Stimulated activated CD4-positive, alpha-beta T cell treated with anti-CD3 and anti-CD28 coated beads, Interleukin-2, amount 100 ng/mL, for 24 hours (primary cell): ENCODE measurements at regions not wholly inside any gene's neighbourhood (a gene's known extent, or its start where the extent isn't known, plus 50 kb on each side); places are given as distances from the start of the nearest gene placed in this dataset.
"Not testable (repeated sequence)": the region's sequence is repeated elsewhere in the genome, so short reads cannot be mapped to it uniquely, and the experiment has no call there.

Experiments
- DNase-seq, 2 donors: peaks; one replicate each; pipeline ENCODE4 v3.0.0-alpha.2; 2020

DNA sequence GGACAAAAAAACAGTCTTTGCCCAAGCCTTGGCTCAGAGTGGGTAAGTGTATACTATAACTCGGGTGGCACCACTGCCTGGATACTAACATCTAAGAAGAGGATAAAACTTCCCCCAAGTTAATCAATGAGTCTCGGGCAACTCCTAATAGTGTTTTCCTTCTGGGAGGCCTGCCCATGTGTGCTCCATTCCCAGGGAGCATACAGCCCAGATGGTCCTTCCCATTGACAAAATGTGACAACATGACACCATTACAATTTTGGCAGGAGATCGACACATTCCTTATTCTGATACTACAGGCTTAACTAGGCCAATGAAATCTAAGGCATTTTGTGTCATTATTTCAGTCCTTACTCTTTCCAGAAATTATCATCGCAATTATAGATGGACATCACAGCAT is 52.7 kb upstream of the CRIM1 start:
- no peak for DNase-seq

DNA sequence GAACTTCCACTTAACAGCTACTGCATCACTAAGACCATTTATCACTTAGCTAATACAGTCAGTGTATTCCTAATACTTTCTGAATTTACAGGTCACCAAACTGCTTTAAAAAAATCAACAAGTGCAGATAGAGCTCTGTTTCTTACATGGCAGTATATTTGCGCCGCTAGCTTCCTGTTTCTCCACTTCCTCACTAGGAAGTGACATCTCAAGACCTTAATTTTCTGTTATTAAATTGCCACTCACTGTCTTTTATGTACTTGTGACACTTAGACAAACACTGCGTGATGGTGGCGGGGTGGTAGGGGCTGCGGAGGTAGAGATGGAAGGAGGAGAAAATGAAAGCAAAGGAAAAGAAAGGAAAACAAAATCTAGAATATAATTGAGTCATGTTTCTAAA is 53.7 kb upstream of the CRIM1 start:
- no peak for DNase-seq

DNA sequence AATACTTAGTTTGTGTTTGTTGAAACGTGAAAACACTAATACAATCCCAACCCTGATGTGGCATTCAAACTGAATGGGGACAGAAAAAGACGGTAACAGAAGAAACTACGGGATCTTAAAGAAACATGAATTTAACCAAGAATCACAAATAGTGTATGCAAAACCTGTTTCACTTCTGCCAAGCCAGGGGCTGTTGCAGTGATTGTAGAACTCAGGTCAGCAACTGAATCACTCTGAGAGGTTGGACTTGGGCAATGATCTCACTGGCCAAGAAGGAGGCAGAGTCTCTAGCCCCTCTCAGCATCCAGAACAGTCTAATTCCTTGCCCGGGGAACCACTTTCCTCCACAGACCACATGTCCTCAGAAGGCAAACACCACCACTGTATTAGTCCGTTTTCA is 54.9 kb upstream of the CRIM1 start:
- DNase-seq = no peak

- DNase-seq = no peak
Observed at GRCh38 chr2:36296798-36297197, 58.8 kb upstream of the CRIM1 start.

GRCh38 chr2:36294316-36294721 is 61.3 kb upstream of the CRIM1 start:
- DNase-seq = peak; percentile 25 to 30

- no peak for DNase-seq
Observed at GRCh38 chr2:36290306-36290856, 65.2 kb upstream of the CRIM1 start.

- no peak for DNase-seq
Observed at GRCh38 chr2:36289731-36290130, 65.8 kb upstream of the CRIM1 start.

GRCh38 chr2:36287363-36288275 is 68.0 kb upstream of the CRIM1 start:
- DNase-seq = peak; percentile 16 to 20

GRCh38 chr2:36279506-36279905 is 76.1 kb upstream of the CRIM1 start:
- not testable (repeated sequence) for DNase-seq

- no peak for DNase-seq
Observed at GRCh38 chr2:36277881-36278523, 77.6 kb upstream of the CRIM1 start.

DNA sequence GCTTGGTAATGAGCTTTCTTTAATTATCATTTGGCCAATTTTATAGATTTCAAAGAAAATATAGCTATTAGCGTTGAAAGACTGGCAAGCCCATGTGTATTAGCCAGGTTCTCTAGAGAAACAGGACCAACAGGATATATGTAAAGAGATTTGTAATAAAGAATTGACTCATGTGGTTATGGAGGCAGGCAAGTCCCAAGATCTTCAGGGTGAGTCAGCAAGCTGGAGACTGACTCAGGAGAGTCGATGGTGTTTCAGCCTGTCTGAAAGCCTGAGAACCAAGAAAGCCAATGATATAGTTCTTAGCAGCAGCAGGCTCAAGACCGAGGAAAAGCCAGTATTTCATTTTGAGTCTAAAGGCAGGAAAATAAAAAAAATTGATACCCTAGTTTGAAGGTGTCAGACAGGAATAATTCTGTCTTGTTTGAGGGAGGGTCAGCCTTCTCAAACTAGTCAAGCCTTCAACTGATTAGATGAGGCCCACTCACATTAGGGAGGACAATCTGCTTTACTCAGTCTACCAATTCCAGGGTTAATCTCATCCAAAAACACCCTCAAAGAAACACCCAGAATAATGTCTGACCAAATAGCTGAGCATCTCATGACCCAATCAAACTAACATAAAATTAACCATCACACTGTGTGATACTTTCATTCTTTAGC is 78.3 kb upstream of the CRIM1 start:
- DNase-seq = peak; percentile 29 to 48

GRCh38 chr2:36271266-36271665 is 84.3 kb upstream of the CRIM1 start:
- DNase-seq = no peak

GRCh38 chr2:36270758-36271157 is 84.8 kb upstream of the CRIM1 start:
- DNase-seq = no peak

GRCh38 chr2:36267194-36267593 is 88.4 kb upstream of the CRIM1 start:
- no peak for DNase-seq

DNA sequence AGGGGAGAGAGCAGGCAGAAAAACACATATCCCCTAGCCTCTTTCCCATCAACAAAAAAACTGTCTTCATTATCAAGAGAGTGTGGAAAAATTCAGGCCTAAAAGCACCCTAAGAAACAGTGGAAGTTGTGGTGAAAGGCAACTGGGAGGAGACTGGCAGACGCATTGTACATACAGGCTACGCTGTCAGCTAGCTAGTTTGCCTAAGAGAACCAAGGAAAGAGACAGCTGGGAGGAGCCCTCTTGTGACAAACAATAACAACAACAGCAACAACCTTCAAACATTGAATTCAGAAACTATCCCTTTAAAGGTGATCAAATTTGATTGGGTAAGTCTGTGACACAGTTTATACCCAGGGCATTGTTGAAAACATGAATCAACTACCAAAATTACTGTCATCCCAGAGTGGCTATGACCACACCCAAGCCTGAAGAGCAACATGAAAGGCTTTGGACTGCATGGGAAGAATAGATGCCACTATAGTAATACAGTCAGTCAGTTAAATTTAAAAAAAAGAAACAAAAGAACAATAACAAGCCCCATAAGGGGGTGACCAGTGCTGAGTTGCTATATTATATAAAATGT is 88.9 kb upstream of the CRIM1 start:
- no peak for DNase-seq

- no peak for DNase-seq
Observed at GRCh38 chr2:36262581-36262980, 93.0 kb upstream of the CRIM1 start.

- DNase-seq = no peak
Observed at GRCh38 chr2:36255863-36256262, 99.7 kb upstream of the CRIM1 start.

DNA sequence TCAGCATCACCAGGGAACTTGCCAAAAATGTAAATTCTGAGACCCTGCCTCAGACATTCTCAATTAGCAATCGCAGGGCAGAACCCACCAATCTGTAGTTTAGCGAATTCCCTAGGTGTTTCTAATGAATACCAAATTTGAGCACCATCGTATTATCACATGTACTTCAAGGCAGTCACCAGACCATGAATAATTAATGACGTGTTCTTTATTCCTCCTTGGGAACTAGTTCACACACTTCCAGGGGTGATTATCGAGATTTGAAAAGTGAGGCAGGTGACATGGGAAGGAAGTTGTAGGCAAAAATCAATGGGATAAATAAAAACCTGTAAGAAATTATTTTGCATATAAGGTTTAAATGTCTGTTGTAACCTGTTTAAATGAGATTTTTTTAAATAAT is 102.5 kb upstream of the CRIM1 start:
- DNase-seq = no peak

GRCh38 chr2:36246320-36246990 is 109.1 kb upstream of the CRIM1 start:
- no peak for DNase-seq

DNA sequence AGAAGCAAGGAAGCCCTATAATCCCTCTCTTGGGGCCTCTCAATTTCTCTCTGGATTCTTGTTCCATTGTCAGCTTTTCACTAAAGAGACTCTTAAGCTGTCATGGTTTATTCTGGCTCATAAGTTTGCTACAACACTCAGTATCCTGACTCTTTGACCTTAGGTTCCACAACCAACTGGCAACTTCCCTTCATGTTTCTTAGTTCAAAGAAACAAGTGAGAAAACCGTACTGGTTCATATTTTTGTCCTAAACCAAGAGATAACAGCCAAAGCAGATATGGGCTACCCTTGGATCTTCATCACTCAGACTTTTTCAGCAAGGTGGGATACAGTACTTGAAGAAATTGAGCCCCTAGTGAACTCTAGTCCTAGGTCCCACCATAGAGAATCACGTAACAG is 109.9 kb upstream of the CRIM1 start:
- no peak for DNase-seq

DNA sequence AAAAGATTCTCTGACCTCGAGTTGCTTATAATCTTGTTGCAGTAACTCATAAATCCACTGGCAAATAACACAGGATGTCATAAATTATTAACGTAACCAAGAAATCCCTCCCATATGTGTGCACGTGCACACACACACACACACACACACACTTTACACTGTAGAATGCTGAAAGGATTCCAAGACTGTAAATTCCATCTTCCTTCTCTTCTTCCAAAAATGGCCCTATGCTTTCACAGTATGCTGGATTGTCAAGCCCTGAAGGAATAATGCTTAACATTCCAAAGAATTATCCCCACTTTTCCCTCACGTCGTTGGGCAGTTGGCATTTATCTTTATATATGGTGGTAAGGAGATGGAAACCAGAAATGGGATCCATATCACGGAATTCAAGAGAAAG is 117.5 kb upstream of the CRIM1 start:
- DNase-seq = no peak

- DNase-seq = no peak
Observed at GRCh38 chr2:36235882-36236281, 119.7 kb upstream of the CRIM1 start.

- no peak for DNase-seq
Observed at GRCh38 chr2:36235426-36235825, 120.2 kb upstream of the CRIM1 start.
